Stimulated activated CD4-positive, alpha-beta T cell treated with anti-CD3 and anti-CD28 coated beads, Interleukin-2, amount 100 ng/mL, for 48 hours (primary cell): ENCODE measurements at regions not wholly inside any gene's neighbourhood (a gene's known extent, or its start where the extent isn't known, plus 50 kb on each side); places are given as distances from the start of the nearest gene placed in this dataset.

Experiments used
- DNase-seq, 2 donors: peaks; one replicate each; pipeline ENCODE4 v3.0.0-alpha.2; 2020

- no peak for DNase-seq
Measured at GRCh38 chr16:74094514-74094913, 202.1 kb upstream of the PSMD7 start.

- DNase-seq: no peak
Measured at GRCh38 chr16:74092336-74092735, 204.3 kb upstream of the PSMD7 start.

GRCh38 chr16:74090871-74091270, 205.7 kb upstream of the PSMD7 start:
- DNase-seq: no peak

- DNase-seq: no peak
Measured at GRCh38 chr16:74083541-74083940, 213.1 kb upstream of the PSMD7 start.

GRCh38 chr16:74080311-74080710, 216.3 kb upstream of the PSMD7 start:
- DNase-seq: no peak

- DNase-seq: no peak
Measured at GRCh38 chr16:74079232-74079586, 217.4 kb upstream of the PSMD7 start.

GRCh38 chr16:74078511-74079231, 217.9 kb upstream of the PSMD7 start:
- DNase-seq: no peak

GRCh38 chr16:74076568-74076967, 220.0 kb upstream of the PSMD7 start:
- no peak for DNase-seq

GRCh38 chr16:74075393-74075792, 221.2 kb upstream of the PSMD7 start:
- DNase-seq: no peak

- no peak for DNase-seq
Measured at GRCh38 chr16:74073456-74073855, 223.2 kb upstream of the PSMD7 start.

GRCh38 chr16:74071996-74072535, 224.5 kb upstream of the PSMD7 start:
- no peak for DNase-seq

GRCh38 chr16:74070237-74070636, 226.4 kb upstream of the PSMD7 start:
- DNase-seq: no peak

- DNase-seq: no peak
Measured at GRCh38 chr16:74064120-74064735, 232.4 kb upstream of the PSMD7 start.

- no peak for DNase-seq
Measured at GRCh38 chr16:74053826-74054225, 242.8 kb upstream of the PSMD7 start.

- no peak for DNase-seq
Measured at GRCh38 chr16:74053312-74053711, 243.3 kb upstream of the PSMD7 start.

- DNase-seq: no peak
Measured at GRCh38 chr16:74052016-74052415, 244.6 kb upstream of the PSMD7 start.

- no peak for DNase-seq
Measured at GRCh38 chr16:74049027-74049426, 247.6 kb upstream of the PSMD7 start.

GRCh38 chr16:74046524-74046923, 250.1 kb upstream of the PSMD7 start:
- DNase-seq: no peak

GRCh38 chr16:74045513-74045912, 251.1 kb upstream of the PSMD7 start:
- no peak for DNase-seq

GRCh38 chr16:74035816-74036215, 260.8 kb upstream of the PSMD7 start:
- no peak for DNase-seq

GRCh38 chr16:74034862-74035261, 261.8 kb upstream of the PSMD7 start:
- DNase-seq: no peak

- DNase-seq: no peak
Measured at GRCh38 chr16:74034200-74034599, 262.4 kb upstream of the PSMD7 start.

GRCh38 chr16:74033441-74033995, 263.1 kb upstream of the PSMD7 start:
- DNase-seq: no peak

- no peak for DNase-seq
Measured at GRCh38 chr16:74031551-74031950, 265.1 kb upstream of the PSMD7 start.
